ENCODE measurements at regions not wholly inside any gene's neighbourhood (a gene's known extent, or its start where the extent isn't known, plus 50 kb on each side); places are given as distances from the start of the nearest gene placed in this dataset.
"Not testable (repeated sequence)": the region's sequence is repeated elsewhere in the genome, so short reads cannot be mapped to it uniquely, and the experiment has no call there.

DNA sequence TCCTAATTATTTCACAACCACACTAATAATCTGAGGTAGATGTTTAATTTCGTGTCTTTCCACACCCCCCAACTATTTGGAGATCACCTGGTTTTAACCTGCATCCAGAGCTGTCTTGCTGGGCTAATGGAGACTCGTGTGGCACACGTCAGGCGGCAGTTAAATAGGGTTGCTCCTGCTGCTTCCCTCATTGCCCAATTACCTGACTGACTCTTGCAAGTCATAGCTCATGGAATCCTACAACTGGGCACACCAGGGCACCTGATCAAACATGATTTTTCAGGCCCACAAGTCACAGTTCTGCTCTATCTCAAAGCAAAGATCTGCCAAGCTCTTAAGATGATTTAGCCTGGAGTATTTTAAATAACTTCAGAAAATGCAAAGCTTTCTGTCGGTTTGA, 1430.4 kb upstream of the ACVR2A start:
- Mint-ChIP-seq H3K36me3 (ENCODE audit: low read depth) (no peaks in the 10 kb centered on the region), H3K9me3 (no peaks in the 10 kb centered on the region), H3K4me3 (ENCODE audit: low read depth) (no peak overlapping the region), H3K4me1 (ENCODE audit: low read depth) (no peaks in the 10 kb centered on the region), H3K27ac (no peak overlapping the region), H3K27me3 (ENCODE audit: low read depth) (no peaks in the 10 kb centered on the region)
- intact Hi-C loops (cut with micrococcal nuclease), result no loop called here
- DNase-seq (ENCODE audit: low spot score), result no peak

DNA sequence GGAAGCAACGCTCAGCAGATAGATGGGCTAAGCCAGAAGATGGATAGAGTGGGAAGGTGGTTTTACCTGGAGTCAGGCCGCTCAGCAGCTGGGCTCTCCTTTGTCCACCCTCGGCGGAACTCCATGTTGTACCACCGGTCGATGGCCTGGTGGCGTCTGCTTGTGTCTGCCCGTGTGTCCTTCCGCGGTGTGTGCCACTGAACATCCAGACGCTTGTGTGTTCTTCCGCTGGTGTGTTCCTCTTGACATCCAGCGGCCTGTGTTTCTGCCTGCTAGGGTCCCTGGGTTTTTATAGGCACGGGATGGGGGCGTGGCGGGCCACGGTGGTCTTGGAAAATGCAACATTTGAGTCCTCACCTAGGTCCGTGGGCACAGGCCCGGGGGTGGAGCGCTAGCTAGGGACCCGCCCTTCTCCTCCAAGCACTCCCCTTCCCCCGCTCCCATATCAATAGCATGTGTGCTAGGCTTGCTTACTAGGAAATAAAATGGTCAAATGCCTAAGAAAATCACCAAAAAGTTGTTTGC, 1431.7 kb upstream of the ACVR2A start:
- Mint-ChIP-seq H3K4me3 (ENCODE audit: low read depth) (no peak overlapping the region), H3K36me3 (ENCODE audit: low read depth) (no peaks in the 10 kb centered on the region), H3K27ac (no peak overlapping the region), H3K27me3 (ENCODE audit: low read depth) (no peaks in the 10 kb centered on the region), H3K9me3 (no peaks in the 10 kb centered on the region), H3K4me1 (ENCODE audit: low read depth) (no peaks in the 10 kb centered on the region)
- DNase-seq (ENCODE audit: low spot score), result no peak
- intact Hi-C loops (cut with micrococcal nuclease), result no loop called here

DNA sequence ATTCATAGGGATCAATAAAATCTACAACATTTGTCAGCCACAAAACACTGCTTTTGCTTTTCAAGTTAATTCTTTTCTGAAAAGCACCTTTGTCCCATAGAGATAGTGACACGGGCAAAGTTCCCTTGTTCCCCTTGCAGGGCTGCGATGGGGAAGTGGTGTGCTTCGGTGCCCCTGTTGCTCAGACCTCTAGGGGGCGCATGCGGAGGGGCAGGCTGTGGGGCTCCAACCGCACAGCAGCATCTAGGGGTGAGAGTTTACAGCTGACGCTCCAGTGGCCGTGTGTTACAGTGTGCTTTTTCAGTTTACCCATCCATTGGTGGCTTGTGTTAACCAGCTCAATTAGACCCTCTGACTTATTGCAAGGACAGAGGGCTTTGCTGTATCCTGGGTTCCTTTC, 1432.2 kb upstream of the ACVR2A start:
- no peaks in the 10 kb centered on the region for H3K9me3 Mint-ChIP-seq
- no peaks in the 10 kb centered on the region for H3K27me3 Mint-ChIP-seq (ENCODE audit: low read depth)
- H3K36me3 Mint-ChIP-seq (ENCODE audit: low read depth), result no peaks in the 10 kb centered on the region
- no peak for DNase-seq (ENCODE audit: low spot score)
- H3K27ac Mint-ChIP-seq, result no peak overlapping the region
- H3K4me3 Mint-ChIP-seq (ENCODE audit: low read depth), result no peak overlapping the region
- no peaks in the 10 kb centered on the region for H3K4me1 Mint-ChIP-seq (ENCODE audit: low read depth)
- intact Hi-C loops (cut with micrococcal nuclease), result no loop called here

DNA sequence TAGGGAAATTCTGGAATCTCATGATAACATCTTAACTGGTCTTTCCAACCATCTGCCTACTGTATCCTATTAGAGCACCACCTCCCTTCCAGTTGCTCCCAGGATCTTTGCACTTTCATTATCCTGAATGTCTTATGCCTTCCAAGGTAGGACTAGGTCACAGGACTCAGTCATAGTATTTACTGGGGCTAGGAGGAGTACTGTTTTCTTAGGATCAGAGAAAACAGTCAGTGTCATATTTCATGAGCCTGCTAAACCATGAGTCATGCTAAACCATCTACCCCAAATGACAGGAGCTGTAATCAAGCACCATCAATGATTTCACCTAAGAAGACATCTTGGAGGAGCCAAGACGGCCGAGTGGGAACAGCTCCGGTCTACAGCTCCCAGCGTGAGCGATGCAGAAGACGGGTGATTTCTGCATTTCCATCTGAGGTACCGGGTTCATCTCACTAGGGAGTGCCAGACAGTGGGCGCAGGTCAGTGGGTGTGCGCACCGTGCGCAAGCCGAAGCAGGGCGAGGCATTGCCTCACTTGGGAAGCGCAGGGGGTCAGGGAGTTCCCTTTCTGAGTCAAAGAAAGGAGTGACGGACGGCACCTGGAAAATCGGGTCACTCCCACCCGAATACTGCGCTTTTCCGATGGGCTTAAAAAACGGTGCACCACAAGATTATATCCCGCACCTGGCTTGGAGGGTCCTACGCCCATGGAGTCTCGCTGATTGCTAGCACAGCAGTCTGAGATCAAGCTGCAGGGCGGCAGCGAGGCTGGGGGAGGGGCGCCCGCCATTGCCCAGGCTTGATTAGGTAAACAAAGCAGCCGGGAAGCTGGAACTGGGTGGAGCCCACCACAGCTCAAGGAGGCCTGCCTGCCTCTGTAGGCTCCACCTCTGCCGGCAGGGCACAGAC, 1439.2 kb upstream of the ACVR2A start:
- H3K9me3 Mint-ChIP-seq, result peaks cover 19% of the 10 kb centered on the region
- DNase-seq (ENCODE audit: low spot score); intact Hi-C loops (cut with micrococcal nuclease): not testable (repeated sequence)

DNA sequence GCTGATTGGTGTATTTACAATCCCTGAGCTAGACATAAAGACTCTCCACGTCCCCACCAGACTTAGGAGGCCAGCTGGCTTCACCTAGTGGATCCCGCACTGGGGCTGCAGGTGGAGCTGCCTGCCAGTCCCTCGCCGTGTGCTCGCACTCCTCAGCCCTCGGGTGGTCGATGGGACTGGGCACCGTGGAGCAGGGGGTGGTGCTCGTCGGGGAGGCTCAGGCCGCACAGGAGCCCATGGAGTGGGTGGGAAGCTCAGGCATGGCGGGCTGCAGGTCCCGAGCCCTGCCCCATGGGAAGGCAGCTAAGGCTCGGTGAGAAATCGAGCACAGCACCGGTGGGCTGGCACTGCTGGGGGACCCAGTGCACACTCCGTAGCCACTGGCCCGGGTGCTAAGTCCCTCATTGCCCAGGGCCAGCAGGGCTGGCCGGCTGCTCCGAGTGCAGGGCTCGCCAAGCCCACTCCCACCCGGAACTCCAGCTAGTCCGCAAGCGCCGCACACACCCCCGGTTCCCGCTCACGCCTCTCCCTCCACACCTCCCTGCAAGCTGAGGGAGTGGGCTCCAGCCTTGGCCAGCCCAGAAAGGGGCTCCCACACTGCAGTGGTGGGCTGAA, 1441.2 kb upstream of the ACVR2A start:
- H3K27me3 Mint-ChIP-seq (ENCODE audit: low read depth); DNase-seq (ENCODE audit: low spot score); H3K4me3 Mint-ChIP-seq (ENCODE audit: low read depth); H3K36me3 Mint-ChIP-seq (ENCODE audit: low read depth); H3K27ac Mint-ChIP-seq; H3K4me1 Mint-ChIP-seq (ENCODE audit: low read depth); intact Hi-C loops (cut with micrococcal nuclease): not testable (repeated sequence)
- peaks cover 19% of the 10 kb centered on the region for H3K9me3 Mint-ChIP-seq

More for the DNA sequence above, 1439.2 kb upstream of the ACVR2A start:
- H3K27me3 Mint-ChIP-seq (ENCODE audit: low read depth); H3K36me3 Mint-ChIP-seq (ENCODE audit: low read depth); H3K27ac Mint-ChIP-seq; H3K4me1 Mint-ChIP-seq (ENCODE audit: low read depth); H3K4me3 Mint-ChIP-seq (ENCODE audit: low read depth): not testable (repeated sequence)

DNA sequence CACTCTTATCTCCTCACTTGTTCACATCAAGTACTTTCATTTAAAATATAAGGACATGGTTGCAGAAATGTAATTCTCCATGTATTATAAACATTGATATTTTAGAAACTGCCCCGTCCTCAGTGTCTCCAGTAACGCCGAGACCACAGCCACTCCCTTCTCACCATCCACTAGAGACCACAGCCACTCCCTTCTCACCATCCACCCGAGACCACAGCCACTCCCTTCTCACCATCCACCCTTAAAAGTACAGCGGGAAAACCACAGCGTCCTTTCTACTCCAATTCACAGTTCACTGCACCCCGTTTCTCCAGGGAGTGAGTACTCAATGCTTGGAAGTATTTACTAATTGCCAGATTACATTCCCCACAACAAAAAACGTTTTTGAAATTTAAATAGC, 1452.2 kb upstream of the ACVR2A start:
- intact Hi-C loops (cut with micrococcal nuclease), result no loop called here
- Mint-ChIP-seq H3K27me3 (ENCODE audit: low read depth) (no peaks in the 10 kb centered on the region), H3K4me1 (ENCODE audit: low read depth) (no peaks in the 10 kb centered on the region), H3K4me3 (ENCODE audit: low read depth) (no peak overlapping the region), H3K36me3 (ENCODE audit: low read depth) (no peaks in the 10 kb centered on the region), H3K27ac (no peak overlapping the region), H3K9me3 (no peaks in the 10 kb centered on the region)
- no peak for DNase-seq (ENCODE audit: low spot score)

DNA sequence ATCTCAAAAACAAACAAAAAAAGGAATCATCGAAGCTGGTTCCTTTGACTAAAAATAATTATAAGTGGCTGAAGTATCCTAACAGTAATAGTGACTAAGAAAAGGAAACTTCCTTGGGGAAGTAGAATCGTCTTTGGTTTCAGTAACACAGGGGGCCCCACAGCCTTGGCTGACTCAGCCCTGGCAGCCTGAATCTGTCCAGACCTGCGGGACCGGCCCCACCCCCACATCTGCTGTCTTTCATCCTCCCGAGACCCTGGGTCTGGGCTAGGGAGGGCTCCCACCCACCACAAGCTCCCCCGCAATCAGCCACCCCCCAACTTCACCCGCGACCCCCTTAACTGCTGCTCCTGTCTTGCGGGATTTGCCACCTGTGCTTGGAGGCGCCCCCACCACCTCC, 1452.6 kb upstream of the ACVR2A start:
- H3K4me1 Mint-ChIP-seq (ENCODE audit: low read depth), result no peaks in the 10 kb centered on the region
- no peaks in the 10 kb centered on the region for H3K27me3 Mint-ChIP-seq (ENCODE audit: low read depth)

DNA sequence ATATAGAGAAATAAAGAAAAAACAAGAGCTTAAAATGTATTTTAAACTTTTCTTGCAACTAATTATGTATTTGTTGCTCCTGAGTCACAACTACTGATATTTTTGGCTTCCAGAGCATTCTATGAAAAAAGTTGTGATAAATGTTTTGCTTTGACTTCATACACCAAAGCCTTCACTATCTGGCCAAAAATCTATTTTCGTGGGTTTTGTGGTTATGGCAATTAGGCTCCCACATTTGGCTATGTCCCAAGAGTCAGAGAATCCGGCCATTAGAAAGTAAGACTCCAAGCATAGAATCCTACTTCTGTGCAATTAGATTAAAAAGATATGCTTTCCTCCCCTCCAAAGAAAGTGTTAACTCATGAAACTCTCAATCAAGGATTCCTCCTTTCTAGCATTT, 1456.1 kb upstream of the ACVR2A start:
- Mint-ChIP-seq H3K4me1 (ENCODE audit: low read depth) (no peaks in the 10 kb centered on the region), H3K4me3 (ENCODE audit: low read depth) (no peak overlapping the region), H3K9me3 (no peaks in the 10 kb centered on the region), H3K27ac (no peak overlapping the region), H3K36me3 (ENCODE audit: low read depth) (no peaks in the 10 kb centered on the region), H3K27me3 (ENCODE audit: low read depth) (no peaks in the 10 kb centered on the region)
- intact Hi-C loops (cut with micrococcal nuclease), result no loop called here
- no peak for DNase-seq (ENCODE audit: low spot score)

More for the DNA sequence above, 1452.6 kb upstream of the ACVR2A start:
- intact Hi-C loops (cut with micrococcal nuclease), result no loop called here
- DNase-seq (ENCODE audit: low spot score), result no peak
- no peaks in the 10 kb centered on the region for H3K9me3 Mint-ChIP-seq
- H3K4me3 Mint-ChIP-seq (ENCODE audit: low read depth), result no peak overlapping the region
- no peak overlapping the region for H3K27ac Mint-ChIP-seq
- H3K36me3 Mint-ChIP-seq (ENCODE audit: low read depth), result no peaks in the 10 kb centered on the region

DNA sequence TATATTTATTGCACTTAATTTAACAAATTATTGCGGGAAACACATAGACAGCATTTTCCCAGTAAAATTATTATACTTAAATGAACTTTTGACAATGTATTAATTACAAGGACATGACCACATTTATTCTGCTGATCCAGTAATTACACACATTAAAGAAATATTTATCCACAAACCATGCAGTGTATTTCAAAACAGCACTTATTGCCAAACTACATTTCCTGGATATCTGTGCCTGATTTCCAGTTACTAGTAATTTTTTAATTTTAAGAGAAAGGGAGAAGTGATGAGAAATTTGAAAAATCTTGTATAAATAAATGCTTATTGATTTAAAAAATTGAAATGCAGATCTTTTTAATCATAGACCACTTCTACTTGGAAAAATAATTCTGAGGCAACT, 1458.7 kb upstream of the ACVR2A start:
- Mint-ChIP-seq H3K4me3 (ENCODE audit: low read depth) (no peak overlapping the region), H3K9me3 (no peaks in the 10 kb centered on the region), H3K36me3 (ENCODE audit: low read depth) (no peaks in the 10 kb centered on the region), H3K27ac (no peak overlapping the region), H3K27me3 (ENCODE audit: low read depth) (no peaks in the 10 kb centered on the region), H3K4me1 (ENCODE audit: low read depth) (no peaks in the 10 kb centered on the region)
- no peak for DNase-seq (ENCODE audit: low spot score)
- intact Hi-C loops (cut with micrococcal nuclease), result no loop called here

DNA sequence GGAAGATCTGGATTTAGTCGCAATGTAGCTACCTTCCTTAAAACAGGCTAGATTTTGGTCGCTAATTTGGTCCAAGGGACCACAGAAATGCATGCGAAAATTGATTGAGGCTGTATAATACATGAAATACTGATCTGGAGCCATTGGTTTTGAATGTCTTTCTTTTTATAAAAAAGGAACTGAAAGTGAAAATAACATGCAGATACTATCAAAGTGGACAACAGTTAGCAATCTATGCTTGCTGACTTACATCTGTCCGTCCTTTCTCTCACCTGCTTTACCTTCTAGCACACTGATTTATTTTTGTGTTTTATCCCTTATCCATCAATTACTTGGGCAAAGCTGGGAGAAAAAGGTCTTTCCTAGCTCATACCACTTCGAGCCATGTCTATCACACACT, 1459.8 kb upstream of the ACVR2A start:
- Mint-ChIP-seq H3K9me3 (no peaks in the 10 kb centered on the region), H3K36me3 (ENCODE audit: low read depth) (no peaks in the 10 kb centered on the region), H3K4me1 (ENCODE audit: low read depth) (no peaks in the 10 kb centered on the region), H3K27ac (no peak overlapping the region), H3K27me3 (ENCODE audit: low read depth) (no peaks in the 10 kb centered on the region), H3K4me3 (ENCODE audit: low read depth) (no peak overlapping the region)
- no peak for DNase-seq (ENCODE audit: low spot score)
- intact Hi-C loops (cut with micrococcal nuclease), result no loop called here

DNA sequence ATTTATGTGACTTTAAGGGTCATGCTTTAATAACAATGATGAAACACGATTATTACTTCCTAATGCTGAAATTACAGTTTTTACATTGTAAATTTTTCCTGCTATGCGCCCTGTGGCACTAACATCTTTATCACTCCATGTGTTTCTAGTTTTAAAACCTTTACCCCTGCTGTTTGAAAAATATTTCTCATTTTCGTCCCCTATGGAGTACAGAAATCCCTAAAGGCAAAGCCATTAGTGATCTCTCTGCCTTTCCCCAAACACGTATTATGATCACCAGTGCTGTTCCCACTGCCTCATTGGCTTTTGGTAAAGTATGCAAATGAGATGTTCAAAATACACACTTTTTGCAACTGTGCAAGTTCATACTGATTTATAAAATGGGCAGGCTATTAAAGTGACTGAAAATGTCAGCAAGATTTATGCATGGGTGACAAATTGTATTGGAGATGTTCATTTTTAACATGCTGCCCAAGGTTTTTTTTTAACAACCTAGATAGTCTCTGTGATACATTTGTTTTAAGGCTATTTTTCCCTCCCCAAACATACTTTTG, 1468.2 kb upstream of the ACVR2A start:
- Mint-ChIP-seq H3K36me3 (ENCODE audit: low read depth) (no peaks in the 10 kb centered on the region), H3K27me3 (ENCODE audit: low read depth) (no peaks in the 10 kb centered on the region), H3K4me1 (ENCODE audit: low read depth) (no peaks in the 10 kb centered on the region), H3K9me3 (peaks cover 3% of the 10 kb centered on the region), H3K27ac (no peak overlapping the region), H3K4me3 (ENCODE audit: low read depth) (no peak overlapping the region)
- DNase-seq (ENCODE audit: low spot score), result no peak
- intact Hi-C loops (cut with micrococcal nuclease), result no loop called here

DNA sequence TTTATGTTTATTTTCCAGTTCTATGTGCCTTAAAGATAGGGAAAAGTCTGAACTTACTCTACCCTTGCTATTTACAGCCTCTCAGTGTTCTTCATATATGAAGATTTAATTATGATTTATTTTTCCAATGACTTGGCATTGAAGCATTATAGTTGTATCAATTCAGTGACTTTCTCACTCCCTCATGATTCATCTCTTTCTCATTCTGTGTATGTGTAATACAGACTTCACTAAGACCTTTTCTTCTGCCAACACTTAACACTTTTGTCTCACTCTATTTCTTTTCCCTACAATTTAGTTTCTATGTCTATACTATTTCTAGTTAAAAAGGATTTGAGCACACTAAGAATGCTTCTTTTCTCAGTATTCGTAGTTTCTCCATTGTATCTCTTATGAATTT, 1470.3 kb upstream of the ACVR2A start:
- intact Hi-C loops (cut with micrococcal nuclease), result no loop called here
- H3K9me3 Mint-ChIP-seq, result peaks cover 19% of the 10 kb centered on the region
- no peaks in the 10 kb centered on the region for H3K27me3 Mint-ChIP-seq (ENCODE audit: low read depth)

DNA sequence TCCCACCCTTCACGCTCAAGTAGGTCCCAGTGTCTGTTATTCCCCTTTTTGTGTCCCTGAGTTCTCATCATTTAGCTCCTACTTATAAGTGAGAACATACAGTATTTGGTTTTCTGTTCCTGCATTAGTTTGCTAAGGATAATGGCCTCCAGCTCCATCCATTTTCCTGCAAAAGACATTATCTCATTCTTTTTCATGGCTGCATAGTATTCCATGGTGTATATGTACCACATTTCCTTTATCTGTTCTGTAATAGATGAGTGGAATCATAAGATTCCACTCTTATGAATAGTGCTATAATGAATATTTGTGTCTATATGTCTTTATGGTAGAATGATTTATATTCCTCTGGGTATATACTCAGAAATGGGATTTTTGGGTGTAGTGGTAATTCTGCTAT, 1473.5 kb upstream of the ACVR2A start:
- H3K4me1 Mint-ChIP-seq (ENCODE audit: low read depth); DNase-seq (ENCODE audit: low spot score); intact Hi-C loops (cut with micrococcal nuclease); H3K27ac Mint-ChIP-seq; H3K4me3 Mint-ChIP-seq (ENCODE audit: low read depth); H3K36me3 Mint-ChIP-seq (ENCODE audit: low read depth); H3K27me3 Mint-ChIP-seq (ENCODE audit: low read depth): not testable (repeated sequence)
- H3K9me3 Mint-ChIP-seq, result peaks cover 19% of the 10 kb centered on the region

More for the DNA sequence above, 1470.3 kb upstream of the ACVR2A start:
- Mint-ChIP-seq H3K4me3 (ENCODE audit: low read depth) (no peak overlapping the region), H3K4me1 (ENCODE audit: low read depth) (no peaks in the 10 kb centered on the region), H3K36me3 (ENCODE audit: low read depth) (no peaks in the 10 kb centered on the region), H3K27ac (no peak overlapping the region)
- no peak for DNase-seq (ENCODE audit: low spot score)
